Stimulated activated CD4-positive, alpha-beta T cell treated with anti-CD3 and anti-CD28 coated beads, Interleukin-1b, Interleukin-23, amount 100 ng/mL, for 48 hours (primary cell): ENCODE measurements at regions not wholly inside any gene's neighbourhood (a gene's known extent, or its start where the extent isn't known, plus 50 kb on each side); places are given as distances from the start of the nearest gene placed in this dataset.
"Not testable (repeated sequence)": the region's sequence is repeated elsewhere in the genome, so short reads cannot be mapped to it uniquely, and the experiment has no call there.

Experiments used
- DNase-seq: peaks from one replicate; pipeline ENCODE4 v3.0.0-alpha.2; 2020

DNA sequence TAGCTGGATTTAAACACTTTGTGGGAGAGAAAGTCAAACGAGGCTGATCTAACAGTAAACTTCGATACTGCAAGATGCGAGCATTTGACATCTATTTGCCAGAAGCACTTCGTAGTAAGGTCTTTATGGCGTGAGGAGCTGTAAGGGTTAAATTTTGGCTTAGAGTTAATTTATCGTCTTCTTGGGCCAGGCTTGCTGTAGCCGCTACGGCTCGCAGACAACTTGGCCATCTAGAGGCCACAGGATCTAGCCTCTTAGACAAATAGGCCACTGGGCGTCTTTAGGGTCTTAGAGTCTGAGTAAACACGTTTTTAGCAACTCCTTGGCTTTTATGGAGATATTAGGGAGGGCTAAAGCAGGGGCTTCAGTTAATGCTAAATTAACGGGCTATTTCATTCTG, 165.6 kb upstream of the CCZ1B start:
- not testable (repeated sequence) for DNase-seq

DNA sequence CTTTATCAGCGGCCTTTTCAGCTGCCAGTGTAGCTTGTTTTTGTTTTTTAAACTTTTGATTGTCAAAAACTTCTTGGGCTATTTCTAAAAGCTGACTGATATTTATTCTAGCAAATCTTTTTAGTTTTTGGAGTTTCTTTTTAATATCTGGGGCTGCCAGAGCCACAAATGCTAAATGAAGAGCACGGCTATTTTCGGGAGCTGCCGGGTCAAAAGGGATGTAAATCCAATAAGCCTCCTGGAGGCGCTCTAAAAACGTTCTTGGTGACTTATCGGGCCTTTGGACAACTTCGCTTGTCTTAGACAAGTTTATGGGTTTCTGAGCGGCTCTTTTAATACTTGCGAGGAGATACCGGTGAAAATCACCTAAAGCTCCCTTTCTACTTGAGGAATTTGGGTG, 166.1 kb upstream of the CCZ1B start:
- not testable (repeated sequence) for DNase-seq

DNA sequence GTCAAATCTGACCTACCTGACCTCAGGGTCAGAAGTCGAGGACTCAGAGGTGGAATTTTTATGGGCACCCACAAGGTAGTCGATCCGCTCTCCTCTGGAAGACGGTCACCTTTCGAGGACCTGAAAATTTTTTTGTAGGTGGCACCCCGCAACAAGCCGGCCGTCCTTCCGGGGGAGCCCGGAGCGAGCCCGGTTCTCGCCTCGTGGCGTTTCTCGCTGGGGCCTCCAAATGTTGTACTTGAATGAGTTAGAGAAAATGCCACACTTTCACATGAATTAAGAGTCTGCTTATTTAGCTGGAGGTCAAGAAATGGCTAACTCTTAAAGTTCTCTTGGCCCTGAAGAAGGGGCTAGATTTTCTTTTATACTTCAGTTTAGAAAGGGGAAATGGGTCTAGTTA, 169.0 kb upstream of the CCZ1B start:
- DNase-seq: not testable (repeated sequence)

DNA sequence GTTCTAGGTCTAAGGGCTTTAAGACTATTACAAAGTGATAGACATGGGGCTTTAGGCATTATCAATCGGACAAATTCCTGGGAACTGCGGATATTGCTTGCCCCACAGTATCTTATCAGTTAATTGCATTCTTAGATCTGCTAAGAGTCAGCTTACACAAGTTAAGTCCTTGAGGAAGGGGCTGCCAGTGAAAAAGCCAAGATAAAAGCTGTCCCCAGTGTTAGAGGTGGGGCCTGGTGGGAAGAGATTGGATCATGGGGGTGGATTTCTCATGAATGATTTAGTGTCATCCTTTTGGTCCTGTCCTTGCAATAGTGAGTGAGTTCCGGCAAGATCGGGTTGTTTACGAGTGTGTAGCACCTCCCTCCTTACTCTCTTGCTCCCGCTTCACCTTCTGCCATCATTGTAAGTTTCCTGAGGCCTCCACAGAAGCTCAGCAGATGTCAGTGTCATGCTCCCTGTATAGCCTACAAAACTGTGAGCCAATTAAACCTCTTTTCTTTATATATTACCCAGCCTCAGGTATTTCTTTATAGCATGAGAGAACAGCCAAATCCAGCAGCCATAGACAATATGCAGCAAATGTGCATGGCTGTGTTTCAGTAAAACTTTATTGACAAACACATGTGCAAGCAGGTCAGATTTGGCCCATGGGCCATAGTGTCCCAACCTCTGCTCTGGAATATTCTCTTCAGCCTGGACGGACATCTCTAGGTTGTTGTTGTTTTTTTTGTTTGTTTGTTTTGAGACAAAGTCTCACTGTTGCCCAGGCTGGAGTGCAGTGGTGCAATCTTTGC, 169.6 kb upstream of the CCZ1B start:
- not testable (repeated sequence) for DNase-seq

DNA sequence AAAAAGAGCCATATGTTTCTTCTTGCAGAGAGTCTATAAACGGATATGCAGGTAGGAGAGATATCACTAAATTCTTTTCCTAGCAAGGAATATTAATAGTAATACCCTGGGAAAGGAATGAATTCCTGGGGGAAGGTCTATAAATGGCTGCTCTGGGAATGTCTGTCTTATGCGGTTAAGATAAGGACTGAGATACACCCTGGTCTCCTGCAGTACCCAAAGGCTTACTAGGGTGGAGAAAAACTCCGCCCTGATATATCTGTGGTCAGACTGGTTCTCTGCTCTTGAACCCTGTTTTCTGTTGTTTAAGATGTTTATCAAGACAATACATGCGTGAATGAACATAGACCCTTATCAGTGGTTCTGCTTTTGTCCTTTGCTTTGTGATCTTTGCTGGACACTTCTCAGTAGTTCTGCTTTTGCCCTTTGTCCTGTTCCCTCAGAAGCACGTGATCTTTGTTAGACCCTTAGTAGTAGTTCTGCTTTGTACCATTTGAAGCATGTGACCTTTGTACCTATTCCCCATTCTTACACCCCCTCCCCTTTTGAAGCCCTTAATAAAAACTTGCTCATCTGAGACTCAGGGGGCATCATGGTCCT, 173.1 kb upstream of the CCZ1B start:
- not testable (repeated sequence) for DNase-seq

DNA sequence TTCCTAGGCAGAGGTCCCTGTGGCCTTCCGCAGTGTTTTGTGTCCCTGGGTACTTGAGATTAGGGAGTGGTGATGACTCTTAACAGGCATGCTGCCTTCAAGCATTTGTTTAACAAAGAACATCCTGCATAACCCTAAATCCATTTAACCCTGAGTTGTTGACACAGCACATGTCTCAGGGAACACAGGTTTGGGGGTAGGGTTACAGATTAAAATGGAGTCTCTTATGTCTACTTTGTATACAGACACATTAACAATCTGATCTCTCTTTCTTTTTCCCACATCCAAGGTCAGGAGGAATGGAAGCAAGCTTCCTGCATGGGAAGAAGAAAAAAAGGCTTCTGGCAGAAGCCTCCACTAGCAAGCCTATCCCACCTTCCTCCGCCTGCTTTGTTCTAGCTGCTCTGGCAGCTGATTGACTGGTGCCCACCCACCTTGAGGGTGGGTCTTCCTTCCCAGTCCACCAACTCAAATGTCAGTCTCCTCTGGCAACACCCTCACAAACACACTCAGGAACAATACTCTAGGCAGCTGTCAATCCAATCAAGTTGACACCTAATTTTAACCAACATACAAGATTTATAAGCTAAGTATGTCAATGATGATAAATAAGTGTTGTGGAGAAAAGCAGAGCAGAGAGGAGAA, 176.5 kb upstream of the CCZ1B start:
- DNase-seq: no peak

DNA sequence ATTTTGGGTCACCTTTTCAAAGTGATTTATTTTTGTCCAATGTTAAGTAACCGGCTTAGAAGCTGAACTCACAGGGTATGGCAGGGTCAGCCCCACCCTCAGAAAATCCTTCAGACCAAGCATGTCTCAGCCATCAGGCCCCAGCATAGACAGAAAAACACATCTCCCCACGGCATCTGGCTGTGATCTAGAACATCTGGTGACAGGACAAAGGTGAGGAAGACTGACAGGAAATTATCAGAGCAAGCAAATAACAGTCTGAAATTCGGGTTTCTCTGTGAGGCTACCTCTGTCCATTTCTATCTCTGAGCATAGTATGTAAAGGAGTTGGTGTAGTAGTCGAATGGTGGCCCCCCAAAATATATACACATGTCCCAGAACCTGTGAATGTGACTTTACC, 177.0 kb upstream of the C1GALT1 start:
- no peak for DNase-seq

DNA sequence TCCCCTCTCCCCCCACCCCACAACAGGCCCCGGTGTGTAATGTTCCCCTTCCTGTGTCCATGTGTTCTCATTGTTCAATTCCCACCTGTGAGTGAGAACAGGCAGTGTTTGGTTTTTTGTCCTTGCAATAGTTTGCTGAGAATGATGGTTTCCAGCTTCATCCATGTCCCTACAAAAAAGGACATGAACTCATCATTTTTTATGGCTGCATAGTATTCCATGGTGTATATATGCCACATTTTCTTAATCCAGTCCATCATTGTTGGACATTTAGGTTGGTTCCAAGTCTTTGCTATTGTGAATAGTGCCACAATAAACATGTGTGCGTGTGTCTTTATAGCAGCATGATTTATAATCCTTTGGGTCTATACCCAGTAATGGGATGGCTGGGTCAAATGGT, 176.4 kb upstream of the C1GALT1 start:
- not testable (repeated sequence) for DNase-seq

DNA sequence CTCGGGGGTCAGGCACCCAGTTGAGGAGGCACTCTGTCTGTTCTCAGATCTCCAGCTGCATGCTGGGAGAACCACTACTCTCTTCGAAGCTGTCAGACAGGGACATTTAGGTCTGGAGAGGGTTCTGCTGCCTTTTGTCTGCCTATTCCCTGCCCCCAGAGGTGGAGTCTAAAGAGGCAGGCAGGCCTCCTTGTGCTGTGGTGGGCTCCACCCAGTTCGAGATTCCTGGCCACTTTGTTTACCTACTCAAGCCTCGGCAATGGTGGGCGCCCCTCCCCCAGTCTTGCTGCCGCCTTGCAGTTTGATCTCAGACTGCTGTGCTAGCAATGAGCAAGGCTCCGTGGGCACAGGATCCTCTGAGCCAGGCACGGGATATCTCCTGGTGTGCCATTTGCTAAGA, 171.1 kb upstream of the C1GALT1 start:
- not testable (repeated sequence) for DNase-seq

DNA sequence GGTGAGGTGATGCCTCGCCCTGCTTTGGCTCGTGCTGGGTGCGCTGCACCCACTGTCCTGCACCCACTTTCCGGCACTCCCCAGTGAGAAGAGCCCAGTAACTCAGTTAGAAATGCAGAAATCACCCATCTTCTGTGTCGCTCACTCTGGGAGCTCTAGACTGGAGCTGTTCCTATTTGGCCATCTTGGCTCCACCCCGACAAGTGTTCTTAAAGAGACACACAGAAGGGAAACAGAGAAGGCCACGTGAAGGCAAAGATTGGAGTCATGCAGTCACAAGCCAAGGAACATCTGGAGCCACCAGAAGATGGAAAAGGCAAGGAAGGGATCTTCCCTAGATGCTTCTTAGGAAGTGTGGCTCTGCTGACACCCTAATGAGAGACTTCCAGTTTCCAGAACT, 170.6 kb upstream of the C1GALT1 start:
- DNase-seq: not testable (repeated sequence)

DNA sequence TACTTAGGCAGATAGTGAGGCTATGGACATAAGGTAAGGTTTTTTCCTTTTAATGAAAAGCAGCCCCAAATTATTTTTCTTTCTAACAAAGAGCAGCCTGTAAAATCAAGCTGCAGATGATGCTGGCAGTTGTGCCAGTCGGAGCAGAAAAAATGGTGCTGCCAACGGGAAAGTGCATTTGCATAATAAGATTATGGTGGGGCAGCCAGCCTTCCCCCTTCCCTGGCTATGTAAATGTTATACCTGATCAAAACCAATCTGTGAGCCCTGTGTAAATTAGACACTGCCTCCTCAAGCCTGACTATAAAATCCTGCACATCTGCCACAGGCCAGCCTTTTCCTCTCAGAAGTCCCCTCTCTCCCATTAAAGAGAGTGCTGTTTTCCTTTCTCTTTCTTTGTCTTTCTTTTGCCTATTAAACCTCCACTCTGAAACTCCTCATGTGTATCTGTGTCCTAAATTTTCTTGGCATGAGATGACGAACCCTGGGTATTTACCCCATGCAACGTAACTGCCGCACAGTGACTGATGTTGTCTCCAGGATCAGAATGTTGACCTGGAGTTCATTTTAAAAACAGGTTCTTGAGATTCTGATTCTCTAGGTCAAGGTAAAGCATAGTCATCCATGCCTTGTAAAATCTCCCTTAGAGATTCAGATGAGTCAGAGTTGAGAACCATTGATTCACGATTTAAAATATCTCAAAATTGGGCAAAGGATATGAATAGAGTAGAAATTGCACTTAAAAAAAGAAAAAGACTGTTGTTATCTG, 167.3 kb upstream of the C1GALT1 start:
- DNase-seq: no peak

DNA sequence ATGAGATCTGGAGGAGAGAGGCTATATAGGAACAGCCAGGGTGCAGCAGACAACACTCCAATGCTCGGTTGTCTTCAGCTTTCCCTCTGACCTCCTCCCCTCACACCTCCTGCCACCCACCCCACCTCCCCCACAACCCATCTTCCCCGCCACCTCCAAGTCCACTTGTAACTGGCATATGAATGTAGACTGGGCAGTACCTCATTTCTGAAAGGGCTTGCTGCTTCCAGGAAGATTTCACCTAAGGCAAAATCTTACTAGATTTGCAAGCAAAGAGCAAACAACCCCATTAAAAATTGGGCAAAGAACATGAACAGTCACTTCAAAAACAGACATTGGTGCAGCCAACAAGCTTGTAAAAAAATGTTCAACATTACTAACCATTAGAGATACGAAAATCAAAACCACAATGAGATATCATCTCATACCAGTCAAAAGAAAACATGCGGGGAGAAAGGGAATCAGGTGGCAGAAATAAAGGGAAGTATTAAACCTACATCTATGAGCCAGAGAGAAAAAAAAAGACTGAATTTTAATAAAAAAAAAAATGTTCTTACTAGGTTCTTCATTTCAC, 164.6 kb upstream of the C1GALT1 start:
- no peak for DNase-seq

DNA sequence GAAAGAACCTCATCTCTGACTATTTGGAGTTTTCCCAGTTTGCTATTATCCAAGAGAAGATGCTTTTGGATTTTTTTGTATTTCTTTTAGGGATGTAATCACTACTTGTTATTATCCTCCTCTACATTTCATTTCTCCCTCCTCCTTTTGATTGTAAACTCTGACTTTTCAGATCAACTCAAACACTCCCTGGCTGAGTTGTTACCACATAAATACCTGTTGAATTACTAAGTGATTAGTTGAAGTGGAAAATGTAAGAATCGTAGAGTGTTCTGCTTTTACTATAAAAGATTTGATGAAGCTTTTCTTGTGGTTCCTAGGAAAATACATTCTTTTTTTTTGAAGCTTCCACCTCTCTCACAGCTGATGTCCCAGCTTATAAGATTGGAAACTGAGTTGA, 164.1 kb upstream of the C1GALT1 start:
- no peak for DNase-seq

DNA sequence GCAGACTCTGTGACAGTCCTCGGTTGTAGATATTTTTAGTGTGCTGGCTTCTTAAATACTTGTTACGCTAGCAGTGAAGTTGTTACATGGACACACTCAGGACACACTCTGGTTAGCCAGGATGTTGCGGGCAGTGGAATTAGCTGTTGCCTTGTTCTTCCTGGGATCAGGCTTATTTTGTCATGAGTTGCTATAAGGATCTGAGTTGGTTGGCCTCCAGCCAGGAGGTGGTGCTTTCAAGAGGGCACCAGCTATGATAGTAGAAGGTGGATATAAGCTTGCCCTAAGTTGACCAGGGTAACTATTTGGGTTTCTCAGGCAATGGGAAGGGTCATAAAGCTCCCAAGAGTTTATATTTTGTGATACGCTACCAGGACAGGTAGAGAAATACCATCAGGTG, 150.1 kb upstream of the C1GALT1 start:
- DNase-seq: no peak

DNA sequence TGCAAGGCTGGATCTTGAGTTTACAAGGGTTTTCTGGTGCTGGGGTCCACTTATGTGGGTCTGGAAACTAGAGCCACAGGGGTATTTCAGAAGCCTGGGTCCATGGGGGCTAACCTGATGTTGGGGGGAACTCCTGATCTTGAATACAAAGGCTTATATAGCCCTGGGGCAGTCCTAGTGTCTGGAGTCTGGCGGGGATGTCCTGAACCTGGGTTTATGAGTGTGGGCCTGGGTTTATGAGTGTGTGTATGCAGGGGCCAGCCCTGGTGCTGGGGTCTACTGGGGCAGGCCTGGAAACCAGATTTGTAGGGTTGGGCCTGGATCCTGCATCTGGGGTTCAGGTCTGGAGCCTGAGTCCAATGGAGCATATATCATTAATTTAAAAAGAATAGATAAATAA, 146.5 kb upstream of the C1GALT1 start:
- no peak for DNase-seq

DNA sequence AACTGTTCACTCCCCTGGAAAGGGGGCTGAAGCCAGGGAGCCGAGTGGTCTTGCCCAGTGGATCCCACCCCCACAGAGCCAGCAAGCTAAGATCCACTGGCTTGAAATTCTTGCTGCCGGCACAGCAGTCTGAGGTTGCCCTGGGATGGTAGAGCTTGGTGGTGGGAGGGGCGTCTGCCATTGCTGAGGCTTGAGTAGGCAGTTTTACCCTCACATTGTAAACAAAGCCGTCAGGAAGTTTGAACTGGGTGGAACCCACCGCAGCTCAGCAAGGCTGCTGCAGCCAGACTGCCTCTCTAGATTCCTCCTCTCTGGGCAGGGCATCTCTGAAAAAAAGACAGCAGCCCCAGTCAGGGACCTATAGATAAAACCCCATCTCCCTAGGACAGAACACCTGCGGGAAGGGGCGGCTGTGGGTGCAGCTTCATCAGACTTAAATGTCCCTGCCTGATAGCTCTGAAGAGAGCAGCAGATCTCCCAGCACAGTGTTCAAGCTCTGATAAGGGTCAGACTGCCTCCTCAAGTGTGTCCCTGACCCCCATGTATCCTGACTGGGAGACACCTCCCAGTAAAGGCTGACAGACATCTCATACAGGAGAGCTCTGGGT, 140.0 kb upstream of the C1GALT1 start:
- not testable (repeated sequence) for DNase-seq

DNA sequence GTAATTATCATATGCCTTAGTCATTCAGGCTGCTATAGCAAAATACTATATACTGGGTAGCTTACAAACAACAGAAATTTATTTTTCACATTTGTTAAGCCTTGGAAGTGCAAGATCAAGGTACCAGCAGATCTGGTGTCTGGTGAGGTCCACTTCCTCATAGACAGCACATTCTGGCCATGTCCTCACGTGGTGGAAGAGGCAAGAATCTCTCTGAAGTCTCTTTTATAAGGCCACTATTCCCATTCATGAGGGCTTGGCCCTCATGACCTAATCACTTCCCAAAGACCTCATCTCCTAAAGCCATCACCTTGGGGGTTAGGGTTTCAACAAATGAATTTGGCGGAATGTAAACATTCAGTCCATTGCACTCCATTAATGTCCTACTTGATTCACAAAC, 137.5 kb upstream of the C1GALT1 start:
- no peak for DNase-seq

DNA sequence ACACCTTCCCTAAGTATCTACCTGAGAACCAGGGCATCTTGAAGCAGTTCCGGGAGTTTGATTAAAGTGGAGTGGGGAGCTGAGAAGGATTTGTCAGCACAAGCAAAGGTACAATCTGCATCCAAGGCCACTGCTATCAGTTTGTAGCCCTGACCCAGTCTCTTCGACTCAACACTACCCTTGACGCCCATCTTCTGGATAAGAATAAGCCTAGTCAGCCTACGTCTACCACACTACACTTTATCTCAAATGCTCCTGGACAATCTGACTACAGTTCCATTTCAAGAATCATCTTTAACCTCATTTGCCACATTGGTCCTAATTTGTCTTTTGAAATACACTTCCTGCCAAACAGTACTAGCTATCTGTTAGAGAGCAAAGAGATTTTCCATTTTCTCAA, 134.1 kb upstream of the C1GALT1 start:
- DNase-seq: no peak

DNA sequence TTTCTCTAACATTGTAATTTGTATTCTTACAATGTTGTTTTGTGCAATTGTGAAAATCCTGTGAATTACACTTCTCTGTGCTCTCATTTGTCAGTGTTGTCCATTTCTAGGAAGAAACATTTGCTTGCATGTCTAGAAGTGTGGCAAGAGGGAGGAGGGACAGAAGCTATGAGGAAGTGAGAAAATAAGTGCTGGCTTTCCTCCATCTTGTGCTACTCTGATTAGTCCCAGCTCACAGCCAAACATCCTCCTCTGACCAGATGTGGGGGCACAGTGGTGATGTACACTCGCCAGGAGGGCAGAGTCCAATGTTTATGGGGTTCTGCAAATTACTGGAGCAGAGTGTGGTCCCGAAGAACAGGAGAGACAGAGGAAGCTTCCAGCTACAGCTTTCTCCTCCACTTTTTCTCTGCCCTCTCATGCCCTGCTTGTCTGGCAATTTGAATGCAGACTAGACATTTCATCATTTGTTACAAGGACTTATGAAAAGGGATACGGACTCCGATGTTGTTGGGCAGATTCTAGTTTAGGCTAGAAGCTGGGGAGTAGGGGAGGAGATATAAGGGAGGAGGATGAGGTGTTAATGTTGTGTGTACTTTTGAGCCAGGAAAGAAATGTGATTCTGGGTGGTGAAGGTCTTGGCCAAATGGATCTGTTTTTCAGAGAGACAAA, 131.0 kb upstream of the C1GALT1 start:
- no peak for DNase-seq

DNA sequence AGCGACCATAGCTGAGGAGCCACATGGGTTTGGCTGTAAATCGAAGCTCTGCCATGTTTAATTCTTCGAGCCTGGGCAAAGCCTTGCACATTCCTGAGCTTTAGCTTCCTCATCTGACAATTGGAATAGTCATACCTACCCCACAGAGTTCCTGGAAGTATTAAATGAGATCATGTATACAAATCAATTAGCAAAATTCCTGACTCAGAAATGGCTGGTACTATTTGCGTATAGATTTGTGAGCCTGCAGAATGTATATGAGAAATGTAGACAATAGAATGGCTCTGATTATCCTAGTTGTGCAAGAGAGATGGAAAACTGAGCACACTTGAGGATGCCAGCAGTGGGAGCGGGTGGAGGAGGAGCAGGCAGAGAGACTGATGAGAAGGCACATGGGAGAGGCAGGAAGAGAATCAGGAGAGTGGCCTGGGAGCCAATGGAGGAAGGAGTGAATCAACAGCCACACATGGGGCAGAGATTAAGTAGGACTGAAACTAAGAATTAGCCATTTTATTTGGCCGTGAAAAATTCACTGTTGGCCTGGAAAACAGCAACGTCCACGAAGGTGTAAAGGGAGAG, 128.0 kb upstream of the C1GALT1 start:
- no peak for DNase-seq

DNA sequence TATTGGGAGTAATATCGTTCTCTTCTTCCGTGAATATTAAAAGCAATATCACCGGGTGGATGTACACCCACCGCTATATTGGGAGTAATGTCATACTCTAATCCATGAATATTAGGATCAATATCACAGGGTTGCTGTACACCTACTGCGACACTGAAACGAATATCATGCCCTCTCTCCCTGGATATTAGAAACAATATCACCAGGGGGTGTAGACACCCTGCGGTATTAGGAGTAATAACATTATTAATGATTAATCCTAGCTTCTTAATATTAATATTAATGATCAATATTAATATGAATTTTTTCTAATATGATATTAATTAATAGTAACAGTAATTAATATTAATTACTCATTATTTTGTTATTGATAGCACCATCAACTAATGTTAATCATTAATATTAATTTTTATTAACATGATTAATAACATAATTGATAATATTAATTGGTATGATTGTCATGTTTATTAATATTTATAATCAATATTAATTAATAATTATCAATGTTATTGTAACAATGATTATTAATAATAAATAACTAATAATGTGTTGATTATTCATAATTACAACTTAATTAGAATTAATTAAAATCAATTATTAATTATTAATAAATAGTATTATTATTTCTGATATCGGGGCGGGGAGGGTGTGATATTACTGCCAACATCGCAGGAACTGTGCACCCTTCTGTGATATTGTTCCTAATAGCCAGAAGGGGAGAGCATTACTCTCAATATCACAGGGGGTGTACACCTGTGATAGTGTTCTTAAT, 121.3 kb upstream of the C1GALT1 start:
- no peak for DNase-seq
